HEK293 (cell line): ENCODE measurements at regions not wholly inside any gene's neighbourhood (a gene's known extent, or its start where the extent isn't known, plus 50 kb on each side); places are given as distances from the start of the nearest gene placed in this dataset.
"Not testable (repeated sequence)": the region's sequence is repeated elsewhere in the genome, so short reads cannot be mapped to it uniquely, and the experiment has no call there.

Experiments used
- CTCF ChIA-PET: fragments of 350-600 bp; formaldehyde crosslinking; extraction: SDS; loops from one replicate; lab custom pipeline; 2021; ENCODE audit warnings: antibody characterized with exemption; lab: Yijun Ruan, JAX
- POLR2A ChIA-PET: fragments of 300-600 bp; formaldehyde crosslinking; extraction: SDS; loops from one replicate; lab custom pipeline; 2020; ENCODE audit warnings: antibody characterized with exemption, inconsistent platforms; lab: Yijun Ruan, JAX
- H3K27ac ChIP-seq: fragments of 200-500 bp; sonication (Bioruptor generic); 2 replicates; pipeline ENCODE4 v1.5.1; 2014; ENCODE audit warnings: low read depth, low read length, control low read depth, inconsistent platforms; ENCODE audit errors: extremely low read depth
- H3K36me3 ChIP-seq, 2 experiments: fragments of 200-500 bp in 1 of 2; sonication (Bioruptor generic) in 1 of 2; 1 replicate in 1 of 2; 2 replicates in 1 of 2; pipeline ENCODE4 v1.5.1; 2014 to 2017; ENCODE audit warnings: inconsistent platforms in 2 of 2, low read length in 2 of 2; ENCODE audit not compliant: control insufficient read depth in 2 of 2, insufficient read depth in 1 of 2
- H3K4me1 ChIP-seq: fragments of 200-500 bp; sonication (Bioruptor generic); 2 replicates; pipeline ENCODE4 v1.5.1; 2014; ENCODE audit warnings: mild to moderate bottlenecking, low read length, inconsistent platforms; ENCODE audit not compliant: control insufficient read depth, insufficient read depth
- H3K4me3 ChIP-seq: 2 replicates; pipeline ENCODE4 v1.5.1; 2011; ENCODE audit warnings: low read depth, mild to moderate bottlenecking, control low read depth, low read length, moderate library complexity
- H3K9me3 ChIP-seq: fragments of 200-500 bp; sonication (Bioruptor generic); 2 replicates; pipeline ENCODE4 v1.5.1; 2014; ENCODE audit warnings: low read depth, low read length, inconsistent platforms; ENCODE audit not compliant: control insufficient read depth, insufficient read depth
- FEZF1 ChIP-seq: fragments of 450-650 bp; formaldehyde crosslinking; IDR thresholded peaks from 2 replicates; pipeline ENCODE4 v1.5.1; 2016; ENCODE audit warnings: missing biosample characterization, missing genetic modification characterization
- GFI1B ChIP-seq: fragments of 450-650 bp; formaldehyde crosslinking; IDR thresholded peaks from 2 replicates; pipeline ENCODE4 v1.5.1; 2016; ENCODE audit warnings: missing biosample characterization, missing genetic modification characterization
- MYNN ChIP-seq: fragments of 450-650 bp; formaldehyde crosslinking; IDR thresholded peaks from 2 replicates; pipeline ENCODE4 v1.5.1; 2016; ENCODE audit warnings: missing biosample characterization, missing genetic modification characterization, borderline replicate concordance
- OSR2 ChIP-seq: fragments of 450-650 bp; formaldehyde crosslinking; IDR thresholded peaks from 2 replicates; pipeline ENCODE4 v1.5.1; 2016; ENCODE audit warnings: missing biosample characterization, missing genetic modification characterization
- PRDM1 ChIP-seq: fragments of 450-650 bp; formaldehyde crosslinking; IDR thresholded peaks from 2 replicates; pipeline ENCODE4; 2016; ENCODE audit warnings: missing biosample characterization, missing genetic modification characterization
- REPIN1 ChIP-seq: fragments of 450-650 bp; formaldehyde crosslinking; IDR thresholded peaks from 2 replicates; pipeline ENCODE4 v1.5.1; 2017; ENCODE audit warnings: missing biosample characterization, missing genetic modification characterization, low read depth
- TSHZ1 ChIP-seq: fragments of 450-650 bp; formaldehyde crosslinking; IDR thresholded peaks from 2 replicates; pipeline ENCODE4 v1.5.1; 2016; ENCODE audit warnings: missing biosample characterization, missing genetic modification characterization, borderline replicate concordance
- ZBTB48 ChIP-seq: fragments of 450-650 bp; formaldehyde crosslinking; IDR thresholded peaks from 2 replicates; pipeline ENCODE4 v1.5.1; 2016; ENCODE audit warnings: missing biosample characterization, missing genetic modification characterization
- ZNF133 ChIP-seq: fragments of 450-650 bp; formaldehyde crosslinking; IDR thresholded peaks from 2 replicates; pipeline ENCODE4 v1.5.1; 2016; ENCODE audit warnings: missing biosample characterization, missing genetic modification characterization
- ZNF155 ChIP-seq: fragments of 450-650 bp; formaldehyde crosslinking; IDR thresholded peaks from 2 replicates; pipeline ENCODE4 v1.5.1; 2016; ENCODE audit warnings: missing biosample characterization, missing genetic modification characterization
- ZNF19 ChIP-seq: fragments of 450-650 bp; formaldehyde crosslinking; IDR thresholded peaks from 2 replicates; pipeline ENCODE4; 2016; ENCODE audit warnings: missing biosample characterization, missing genetic modification characterization, low read depth
- ZNF473 ChIP-seq: fragments of 450-650 bp; formaldehyde crosslinking; IDR thresholded peaks from 2 replicates; pipeline ENCODE4 v1.5.1; 2017; ENCODE audit warnings: missing biosample characterization, missing genetic modification characterization
- ZNF48 ChIP-seq: fragments of 450-650 bp; formaldehyde crosslinking; IDR thresholded peaks from 2 replicates; pipeline ENCODE4 v1.5.1; 2016; ENCODE audit warnings: missing biosample characterization, missing genetic modification characterization
- ZNF558 ChIP-seq: fragments of 450-650 bp; formaldehyde crosslinking; IDR thresholded peaks from 2 replicates; pipeline ENCODE4 v1.5.1; 2016; ENCODE audit warnings: missing biosample characterization, missing genetic modification characterization
- ZNF561 ChIP-seq: fragments of 450-650 bp; IDR thresholded peaks from 2 replicates; pipeline ENCODE4 v1.5.1; 2018; ENCODE audit warnings: missing biosample characterization, missing genetic modification characterization, borderline replicate concordance
- ZNF624 ChIP-seq: fragments of 450-650 bp; formaldehyde crosslinking; IDR thresholded peaks from 2 replicates; pipeline ENCODE4 v1.5.1; 2017; ENCODE audit warnings: missing biosample characterization, missing genetic modification characterization
- ZNF791 ChIP-seq: fragments of 450-650 bp; formaldehyde crosslinking; IDR thresholded peaks from 2 replicates; pipeline ENCODE4 v1.5.1; 2016; ENCODE audit warnings: missing biosample characterization, missing genetic modification characterization
- ZSCAN5A ChIP-seq: fragments of 450-650 bp; formaldehyde crosslinking; IDR thresholded peaks from 2 replicates; pipeline ENCODE4 v1.5.1; 2016; ENCODE audit warnings: missing biosample characterization, missing genetic modification characterization

- no peaks in the 10 kb centered on the region for H3K4me1 ChIP-seq
- H3K9me3 ChIP-seq, result no peaks in the 10 kb centered on the region
- H3K36me3 ChIP-seq, result no peaks in the 10 kb centered on the region
- CTCF ChIA-PET, result no interaction called here
- H3K27ac ChIP-seq, result no peak overlapping the region
- H3K4me3 ChIP-seq, result no peak overlapping the region
- TF ChIP-seq ZNF558 (tag by site-specific recombination), result no peak
- no peak for TF ChIP-seq ZNF155 (tag by site-specific recombination)
- TF ChIP-seq MYNN (tag by site-specific recombination), result no peak
- TF ChIP-seq ZNF473, result no peak
- TF ChIP-seq REPIN1, result no peak
- TF ChIP-seq ZNF48 (tag by site-specific recombination), result no peak
- no peak for TF ChIP-seq ZNF561 (tag by site-specific recombination)
- TF ChIP-seq GFI1B (tag by site-specific recombination), result no peak
- TF ChIP-seq ZNF19 (tag by site-specific recombination), result no peak
- POLR2A ChIA-PET, result no interaction called here
Measured at GRCh38 chr6:170142559-170142958, 148.3 kb downstream of the DLL1 start.

GRCh38 chr6:170141061-170141460 is 149.8 kb downstream of the DLL1 start:
- H3K27ac ChIP-seq, POLR2A ChIA-PET, CTCF ChIA-PET, H3K4me3 ChIP-seq, H3K4me1 ChIP-seq, H3K36me3 ChIP-seq, H3K9me3 ChIP-seq: not testable (repeated sequence)

- no peak overlapping the region for H3K4me3 ChIP-seq
- H3K36me3 ChIP-seq, result no peaks in the 10 kb centered on the region
- no peaks in the 10 kb centered on the region for H3K9me3 ChIP-seq
- ChIA-PET POLR2A (no interaction called here), CTCF (interaction anchor here (1.1 kb wide), 1 partner anchor 308 kb away, joined by 3 read pairs; no protein-coding TSS in a partner anchor)
- H3K4me1 ChIP-seq, result no peaks in the 10 kb centered on the region
- no peak overlapping the region for H3K27ac ChIP-seq
- no peak for TF ChIP-seq ZNF624 (tag by site-specific recombination)
- TF ChIP-seq FEZF1 (tag by site-specific recombination), result no peak
- TF ChIP-seq ZSCAN5A (tag by site-specific recombination), result no peak
- no peak for TF ChIP-seq ZBTB48
- TF ChIP-seq OSR2 (tag by site-specific recombination), result no peak
- no peak for TF ChIP-seq PRDM1
- no peak for TF ChIP-seq ZNF791
- no peak for TF ChIP-seq ZNF558 (tag by site-specific recombination)
- no peak for TF ChIP-seq ZNF133 (tag by site-specific recombination)
- TF ChIP-seq TSHZ1 (tag by site-specific recombination), result no peak
Measured at GRCh38 chr6:170140129-170140528, 150.7 kb downstream of the DLL1 start.
